Head of caudate nucleus (tissue), 42 donors: ENCODE measurements at regions not wholly inside any gene's neighbourhood (a gene's known extent, or its start where the extent isn't known, plus 50 kb on each side); places are given as distances from the start of the nearest gene placed in this dataset.
"Not testable (repeated sequence)": the region's sequence is repeated elsewhere in the genome, so short reads cannot be mapped to it uniquely, and the experiment has no call there.

Experiments
- DNase-seq, 42 donors: peaks; one replicate each; pipeline versions ENCODE4 v3.0.0 to v3.0.0-alpha.2; 2020 to 2021; ENCODE audit warnings: mixed read lengths in 7 of 42
- intact Hi-C: fragments of 100-400 bp; cut with DNase I; formaldehyde crosslinking; loops from one replicate; pipeline ENCODE4 v1.15.0; 2022

- intact Hi-C loops = not testable (repeated sequence)
Observed at GRCh38 chr1:144516172-144516571, 54.7 kb upstream of the NBPF15 start.

DNA sequence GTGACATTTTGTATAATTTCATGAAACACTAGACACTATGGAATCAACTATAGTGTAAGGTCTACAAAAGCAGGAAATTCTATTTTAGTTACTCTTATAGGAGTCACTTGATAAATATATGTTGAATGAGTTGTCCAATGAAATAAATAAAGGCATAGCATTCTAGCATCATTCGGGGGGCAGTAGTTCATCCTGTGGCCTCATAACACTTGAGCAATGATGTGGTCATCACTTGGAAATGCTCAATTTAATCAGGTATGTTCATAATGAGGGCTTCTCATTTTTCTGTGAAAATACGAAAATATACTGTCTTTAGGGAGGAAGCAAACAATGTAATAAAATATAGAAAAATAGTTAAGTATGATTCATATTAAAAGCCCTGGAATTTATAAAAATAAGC is 55.4 kb upstream of the NBPF15 start:
- intact Hi-C loops, DNase-seq: not testable (repeated sequence)

More at GRCh38 chr1:144516172-144516571, 54.7 kb upstream of the NBPF15 start:
- DNase-seq = not testable (repeated sequence)

GRCh38 chr1:144518439-144518838 is 57.0 kb upstream of the NBPF15 start:
- intact Hi-C loops, DNase-seq: not testable (repeated sequence)

DNA sequence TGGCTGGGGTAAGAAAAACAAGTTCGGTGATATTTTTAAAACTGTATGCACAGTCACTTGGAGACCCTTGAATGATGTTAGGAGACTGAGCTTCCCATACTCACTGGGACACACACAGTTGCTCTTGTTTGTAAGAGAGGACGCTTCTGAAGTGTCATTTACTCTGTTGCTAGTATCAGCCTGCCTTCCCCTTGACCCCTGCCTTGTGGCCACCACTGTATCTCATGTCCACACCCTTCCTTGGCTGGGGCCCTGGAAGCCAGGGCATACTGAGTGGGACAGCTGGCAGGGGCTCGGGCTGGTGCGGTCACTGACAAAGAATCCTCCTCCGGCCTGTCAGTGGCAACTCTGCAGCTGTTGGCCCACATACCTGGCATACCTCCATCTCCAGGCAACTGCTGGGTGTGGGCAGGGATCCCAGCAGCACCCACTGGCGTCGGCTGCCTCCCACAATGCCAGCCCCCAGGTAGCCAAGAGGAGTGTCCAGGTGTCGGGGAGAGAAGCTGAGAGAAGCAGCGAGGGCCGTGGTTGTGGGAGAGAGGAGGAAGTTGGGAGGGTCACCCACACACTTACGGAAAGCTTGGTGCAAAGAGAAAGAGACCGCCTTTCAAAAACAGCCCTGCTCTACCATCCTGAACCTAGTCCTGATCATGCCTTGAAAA is 58.2 kb upstream of the NBPF15 start:
- DNase-seq, intact Hi-C loops: not testable (repeated sequence)

GRCh38 chr1:144523661-144524407 is 62.4 kb upstream of the NBPF15 start:
- intact Hi-C loops = not testable (repeated sequence)
- DNase-seq = peak; percentile 33 to 90 (median 76)

DNA sequence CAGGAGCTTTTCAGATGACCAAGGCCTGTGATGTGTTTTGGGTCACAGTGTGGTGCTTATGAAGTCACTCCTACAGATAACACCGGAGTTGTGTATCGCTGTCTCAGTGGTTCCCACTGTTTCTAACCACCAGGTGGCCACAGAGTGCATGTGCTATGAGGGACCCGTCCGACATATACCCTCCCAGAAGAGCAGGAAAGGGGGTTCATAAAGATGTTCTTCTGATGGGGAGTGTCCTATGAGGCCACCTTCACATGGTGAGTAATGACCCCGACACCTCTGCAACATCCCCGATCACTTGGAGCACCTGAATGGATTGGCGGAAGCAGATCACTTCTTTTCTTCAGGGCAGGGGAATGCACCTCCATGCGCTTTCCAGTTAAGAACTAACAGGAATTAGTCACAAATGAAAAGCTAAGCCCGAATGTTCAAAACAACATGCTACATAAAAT is 60.5 kb upstream of the PPIAL4F start:
- peak in 1 of 42 donors; percentile 7 for DNase-seq
- intact Hi-C loops = not testable (repeated sequence)

GRCh38 chr1:144533480-144533879 is 59.2 kb upstream of the PPIAL4F start:
- DNase-seq, intact Hi-C loops: not testable (repeated sequence)

GRCh38 chr1:144534286-144534685 is 58.4 kb upstream of the PPIAL4F start:
- DNase-seq, intact Hi-C loops: not testable (repeated sequence)

GRCh38 chr1:144536677-144537076 is 56.0 kb upstream of the PPIAL4F start:
- DNase-seq, intact Hi-C loops: not testable (repeated sequence)

GRCh38 chr1:144537234-144537633 is 55.5 kb upstream of the PPIAL4F start:
- intact Hi-C loops, DNase-seq: not testable (repeated sequence)

GRCh38 chr1:144538736-144539135 is 54.0 kb upstream of the PPIAL4F start:
- DNase-seq, intact Hi-C loops: not testable (repeated sequence)

- DNase-seq, intact Hi-C loops: not testable (repeated sequence)
Observed at GRCh38 chr1:144539191-144539960, 53.3 kb upstream of the PPIAL4F start.
